C1 segment of cervical spinal cord (tissue), 14 donors: ENCODE measurements at regions not wholly inside any gene's neighbourhood (a gene's known extent, or its start where the extent isn't known, plus 50 kb on each side); places are given as distances from the start of the nearest gene placed in this dataset.

Source experiments
- DNase-seq, 14 donors: peaks; one replicate each; lab custom pipeline; 2025; lab: John Stamatoyannopoulos, UW

- DNase-seq, result no peak
Observed at GRCh38 chr7:371119-371778, 81.3 kb downstream of the FOXL3 start.

GRCh38 chr7:371779-372545 lies 82.0 kb downstream of the FOXL3 start:
- DNase-seq, result no peak

GRCh38 chr7:372546-372931 lies 82.6 kb downstream of the FOXL3 start:
- DNase-seq, result no peak

GRCh38 chr7:372932-373791 lies 83.2 kb downstream of the FOXL3 start:
- DNase-seq, result no peak

- no peak for DNase-seq
Observed at GRCh38 chr7:373818-374705, 84.1 kb downstream of the FOXL3 start.

- no peak for DNase-seq
Observed at GRCh38 chr7:374706-375311, 84.8 kb downstream of the FOXL3 start.

- no peak for DNase-seq
Observed at GRCh38 chr7:375321-375831, 85.4 kb downstream of the FOXL3 start.

- DNase-seq, result no peak
Observed at GRCh38 chr7:375901-376305, 85.9 kb downstream of the FOXL3 start.

GRCh38 chr7:376306-377079 lies 86.5 kb downstream of the FOXL3 start:
- no peak for DNase-seq

GRCh38 chr7:377080-378040 lies 87.4 kb downstream of the FOXL3 start:
- no peak for DNase-seq

GRCh38 chr7:378041-378420 lies 88.1 kb downstream of the FOXL3 start:
- no peak for DNase-seq

- no peak for DNase-seq
Observed at GRCh38 chr7:378551-379455, 88.8 kb downstream of the FOXL3 start.

GRCh38 chr7:379456-380138 lies 89.6 kb downstream of the FOXL3 start:
- DNase-seq, result no peak

GRCh38 chr7:380139-380485 lies 90.1 kb downstream of the FOXL3 start:
- no peak for DNase-seq

GRCh38 chr7:380711-381210 lies 90.8 kb downstream of the FOXL3 start:
- DNase-seq, result no peak

GRCh38 chr7:381211-382042 lies 91.5 kb downstream of the FOXL3 start:
- no peak for DNase-seq
